ENCODE measurements at regions not wholly inside any gene's neighbourhood (a gene's known extent, or its start where the extent isn't known, plus 50 kb on each side); places are given as distances from the start of the nearest gene placed in this dataset.

- TF ChIP-seq CTCF (IDR thresholded peaks at IDR 0.05) (no peak), POLR2A (IDR thresholded peaks at IDR 0.05) (no peak)
Observed at GRCh38 chr6:120816794-120817193, 517.5 kb downstream of the TBC1D32 start.

Measured in Peyer's patch (tissue), 4 donors.